Activated CD8-positive, alpha-beta memory T cell treated with anti-CD3 and anti-CD28 coated beads, Interleukin-2, amount 10 ng/mL, durations not matched to agents 7 days and 5 days (primary cell): ENCODE measurements at regions not wholly inside any gene's neighbourhood (a gene's known extent, or its start where the extent isn't known, plus 50 kb on each side); places are given as distances from the start of the nearest gene placed in this dataset.

Source experiments
- ATAC-seq: fragments of 150-1000 bp; cut with Tn5 transposase; one replicate; pipeline ENCODE4 v1.10.0; 2021; ENCODE audit warnings: moderate library complexity
- CTCF ChIA-PET: fragments of 350-600 bp; sonication (Branson Sonifier 250); formaldehyde crosslinking; loops from one replicate; lab custom pipeline; 2021; ENCODE audit warnings: antibody characterized with exemption; lab: Charles Lee
- DNase-seq: peaks from one replicate; pipeline ENCODE4 v3.0.0-alpha.2; 2020
- H3K27ac Mint-ChIP-seq: one replicate; pipeline ENCODE4 v1.8.0; 2021; ENCODE audit warnings: mild to moderate bottlenecking, mixed read lengths
- H3K27me3 Mint-ChIP-seq: one replicate; pipeline ENCODE4 v1.8.0; 2021; ENCODE audit warnings: mixed read lengths
- H3K36me3 Mint-ChIP-seq: one replicate; pipeline ENCODE4 v1.8.0; 2021; ENCODE audit warnings: mild to moderate bottlenecking, mixed read lengths
- H3K4me1 Mint-ChIP-seq: one replicate; pipeline ENCODE4 v1.8.0; 2021; ENCODE audit warnings: mixed read lengths
- H3K4me3 Mint-ChIP-seq: one replicate; pipeline ENCODE4 v1.8.0; 2021; ENCODE audit warnings: mild to moderate bottlenecking, moderate library complexity, mixed read lengths
- H3K9me3 Mint-ChIP-seq: one replicate; pipeline ENCODE4 v1.8.0; 2022; ENCODE audit warnings: low read depth, mixed read lengths

DNA sequence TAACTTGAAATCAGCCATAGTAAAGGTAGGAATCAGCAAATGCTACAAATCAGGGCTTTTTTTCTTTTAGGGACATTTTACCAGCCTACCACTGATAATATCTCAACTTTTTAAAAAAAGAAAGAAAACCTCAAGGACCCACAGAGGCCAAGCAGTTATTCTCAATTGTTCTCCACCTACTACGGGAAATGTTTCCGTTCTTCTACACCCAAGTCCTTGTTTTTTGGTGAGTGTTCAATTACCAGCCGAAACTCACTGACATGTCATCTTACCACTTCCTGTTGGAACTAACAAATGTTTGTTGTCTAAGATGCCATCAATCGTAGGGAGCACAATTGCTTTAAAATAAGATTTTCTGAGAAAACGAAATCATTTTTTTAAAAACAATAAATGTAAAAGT, 50.2 kb upstream of the CDK1 start:
- Mint-ChIP-seq H3K27me3 (peaks cover 39% of the 10 kb centered on the region), H3K27ac (peak overlapping the region; percentile 4), H3K36me3 (peaks cover 1% of the 10 kb centered on the region), H3K4me3 (no peak overlapping the region), H3K9me3 (no peaks in the 10 kb centered on the region), H3K4me1 (peaks cover 29% of the 10 kb centered on the region)
- ATAC-seq: peak; percentile 40
- DNase-seq: no peak
- CTCF ChIA-PET: no interaction called here

DNA sequence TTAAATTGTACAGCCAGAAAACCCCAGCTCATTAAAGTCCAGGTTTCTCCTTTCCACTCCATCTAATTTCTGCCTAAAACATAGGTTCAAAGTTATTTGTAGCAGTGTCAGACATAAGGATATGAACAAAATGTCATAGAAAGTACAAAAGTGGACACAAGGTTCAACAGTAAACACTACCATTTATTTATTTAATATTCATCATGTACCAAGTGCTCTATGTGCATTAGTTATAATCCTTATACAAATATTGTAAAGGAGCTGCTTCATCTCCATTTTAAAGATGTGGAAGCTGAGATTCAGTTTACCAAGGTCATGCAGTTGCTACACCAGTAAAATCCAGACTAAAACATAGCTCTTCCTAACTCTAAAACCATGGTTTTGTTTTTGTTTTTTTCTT, 52.0 kb upstream of the CDK1 start:
- ATAC-seq (no peak), DNase-seq (no peak)
- peaks cover 1% of the 10 kb centered on the region for H3K36me3 Mint-ChIP-seq
- no peak overlapping the region for H3K4me3 Mint-ChIP-seq
- H3K27ac Mint-ChIP-seq: no peak overlapping the region
- peaks cover 24% of the 10 kb centered on the region for H3K27me3 Mint-ChIP-seq
- H3K4me1 Mint-ChIP-seq: peaks cover 14% of the 10 kb centered on the region
- no peaks in the 10 kb centered on the region for H3K9me3 Mint-ChIP-seq
- CTCF ChIA-PET: interaction anchor here (1.6 kb wide), 1 partner anchor 9 kb away, joined by 3 read pairs; no protein-coding TSS in a partner anchor

DNA sequence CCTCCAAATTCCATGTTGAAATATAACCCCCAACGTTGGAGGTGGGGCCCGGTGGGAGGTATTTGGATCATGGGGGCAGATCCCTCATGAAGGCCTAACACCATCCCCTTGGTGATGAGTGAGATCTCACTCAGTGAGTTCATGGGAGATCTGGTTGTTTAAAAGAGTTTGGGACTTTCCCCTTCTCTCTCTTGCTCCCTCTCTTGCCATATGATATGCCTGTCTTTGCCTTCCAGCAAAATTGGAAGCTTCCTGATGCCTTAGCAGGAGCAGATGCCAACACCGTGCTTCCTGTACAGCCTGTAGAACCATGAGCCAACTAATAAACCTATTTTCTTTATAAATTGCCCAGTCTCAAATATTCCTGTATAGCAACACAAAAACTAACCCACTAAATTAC, 55.7 kb upstream of the CDK1 start:
- H3K4me1 Mint-ChIP-seq: peaks cover 3% of the 10 kb centered on the region

DNA sequence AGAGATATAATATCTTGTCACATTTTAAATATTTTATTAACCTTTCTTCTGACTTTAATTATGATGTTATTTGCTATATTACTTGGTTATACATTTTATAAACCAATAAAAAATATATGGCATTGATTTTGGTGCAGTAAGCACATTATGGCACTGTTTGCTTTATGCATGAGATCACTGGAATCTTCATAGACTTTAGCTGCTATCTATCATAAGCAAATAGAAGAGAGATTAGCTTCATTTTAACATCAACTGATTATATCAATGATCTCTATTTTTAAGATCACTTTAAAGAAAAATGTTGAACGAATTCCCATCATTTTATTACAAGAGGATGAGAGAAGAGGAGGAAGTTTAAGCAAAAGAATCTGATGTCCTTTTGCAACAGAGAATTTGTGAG, 58.6 kb upstream of the CDK1 start:
- ATAC-seq (no peak), DNase-seq (no peak)
- Mint-ChIP-seq H3K9me3 (no peaks in the 10 kb centered on the region), H3K36me3 (peaks cover 1% of the 10 kb centered on the region), H3K4me3 (no peak overlapping the region), H3K4me1 (no peaks in the 10 kb centered on the region), H3K27ac (no peak overlapping the region), H3K27me3 (peaks cover 4% of the 10 kb centered on the region)
- CTCF ChIA-PET: no interaction called here

More for the DNA sequence above, 55.7 kb upstream of the CDK1 start:
- ATAC-seq (no peak), DNase-seq (no peak)
- H3K36me3 Mint-ChIP-seq: peaks cover 1% of the 10 kb centered on the region
- no peak overlapping the region for H3K27ac Mint-ChIP-seq
- CTCF ChIA-PET: interaction anchor here (1.1 kb wide), 1 partner anchor 9 kb away, joined by 3 read pairs; no protein-coding TSS in a partner anchor
- peaks cover 14% of the 10 kb centered on the region for H3K27me3 Mint-ChIP-seq
- H3K4me3 Mint-ChIP-seq: no peak overlapping the region
- H3K9me3 Mint-ChIP-seq: no peaks in the 10 kb centered on the region

DNA sequence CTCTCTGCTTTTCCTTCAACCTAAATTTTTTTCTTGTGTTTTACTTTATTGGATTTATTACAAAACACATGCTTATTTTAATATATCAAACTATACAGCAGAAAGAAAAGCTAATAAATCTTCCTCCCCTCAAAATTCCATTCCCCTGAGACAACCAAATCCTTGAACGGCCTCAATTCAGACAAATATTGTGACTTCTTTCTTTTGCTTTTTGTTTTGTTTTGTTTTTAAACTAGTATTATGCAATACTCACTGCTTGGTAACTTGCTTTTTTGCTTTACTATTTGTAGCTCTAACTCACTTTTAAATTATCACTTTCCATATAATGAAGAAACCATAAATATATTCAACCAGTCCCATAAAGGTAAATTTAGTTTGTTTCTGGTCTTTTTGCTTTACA, 59.4 kb upstream of the CDK1 start:
- no peaks in the 10 kb centered on the region for H3K36me3 Mint-ChIP-seq
- H3K27me3 Mint-ChIP-seq: peaks cover 4% of the 10 kb centered on the region
- no peak overlapping the region for H3K27ac Mint-ChIP-seq
- H3K9me3 Mint-ChIP-seq: no peaks in the 10 kb centered on the region
- no peak overlapping the region for H3K4me3 Mint-ChIP-seq
- H3K4me1 Mint-ChIP-seq: peaks cover 7% of the 10 kb centered on the region
- DNase-seq: no peak
- ATAC-seq: no peak
- CTCF ChIA-PET: no interaction called here

DNA sequence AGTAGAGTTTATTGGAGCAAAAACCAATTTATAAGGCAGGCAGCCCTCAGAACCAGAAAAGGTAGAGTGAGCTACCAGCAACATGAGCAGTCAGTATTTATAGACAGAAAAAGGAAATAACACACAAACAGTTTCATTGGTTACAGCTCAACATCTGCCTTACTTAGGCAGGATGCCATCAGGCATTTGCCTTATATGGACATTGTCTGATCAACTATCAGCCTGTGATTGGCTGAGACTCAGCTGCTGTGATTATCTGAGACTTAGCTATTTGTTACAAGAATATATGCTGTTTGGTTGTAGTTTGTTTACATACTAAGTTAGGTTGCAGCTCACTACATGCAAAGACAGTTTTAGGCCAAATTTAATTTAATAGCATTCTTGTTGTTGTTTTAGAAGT, 60.4 kb upstream of the CDK1 start:
- CTCF ChIA-PET: no interaction called here
- ATAC-seq (no peak), DNase-seq (no peak)
- Mint-ChIP-seq H3K36me3 (no peaks in the 10 kb centered on the region), H3K4me3 (no peak overlapping the region), H3K27me3 (peaks cover 9% of the 10 kb centered on the region), H3K4me1 (peaks cover 12% of the 10 kb centered on the region), H3K27ac (no peak overlapping the region), H3K9me3 (no peaks in the 10 kb centered on the region)

DNA sequence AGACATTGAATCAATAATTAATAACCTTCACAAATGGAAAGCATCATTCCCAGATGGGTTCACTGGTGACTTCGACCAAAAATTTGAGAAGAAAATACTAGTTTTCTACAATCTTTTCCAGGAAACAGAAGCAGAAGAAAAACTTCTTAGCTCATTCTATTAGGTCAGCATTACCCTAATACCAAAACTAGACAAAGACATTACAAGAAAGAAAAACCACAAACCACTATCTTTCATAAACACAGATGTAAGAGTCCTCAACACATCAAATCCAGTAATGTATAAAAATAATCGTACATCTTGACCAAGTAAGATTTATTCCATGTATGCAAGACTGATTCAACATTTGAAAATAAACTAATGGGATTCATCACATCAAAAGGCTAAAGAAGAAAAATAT, 64.0 kb upstream of the CDK1 start:
- DNase-seq: no peak
- Mint-ChIP-seq H3K4me1 (peaks cover 13% of the 10 kb centered on the region), H3K27me3 (peaks cover 11% of the 10 kb centered on the region), H3K36me3 (no peaks in the 10 kb centered on the region), H3K27ac (no peak overlapping the region), H3K4me3 (no peak overlapping the region), H3K9me3 (no peaks in the 10 kb centered on the region)
- no peak for ATAC-seq
- CTCF ChIA-PET: interaction anchor here (1.7 kb wide), 1 partner anchor 11 kb away, joined by 4 read pairs; no protein-coding TSS in a partner anchor

DNA sequence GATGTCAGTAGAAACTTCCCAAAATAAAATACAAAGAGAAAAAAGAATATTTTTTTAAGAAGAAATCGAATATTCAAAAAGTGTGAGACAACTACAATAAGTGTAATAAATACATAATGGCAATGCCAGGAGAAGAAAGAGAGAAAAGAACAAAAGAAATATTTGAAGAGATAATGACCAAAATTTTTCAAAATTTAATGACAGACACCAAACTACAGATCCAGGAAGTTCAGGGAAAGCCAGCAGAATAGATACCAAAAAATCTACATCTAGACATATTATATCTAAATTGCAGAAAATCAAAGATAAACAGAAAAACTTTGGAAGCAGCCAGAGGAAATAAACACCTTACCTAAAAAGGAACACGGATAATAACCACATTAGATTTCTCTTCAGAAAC, 66.8 kb upstream of the CDK1 start:
- DNase-seq (no peak), ATAC-seq (no peak)
- no peak overlapping the region for H3K27ac Mint-ChIP-seq
- CTCF ChIA-PET: no interaction called here
- no peaks in the 10 kb centered on the region for H3K36me3 Mint-ChIP-seq
- H3K4me3 Mint-ChIP-seq: no peak overlapping the region
- H3K4me1 Mint-ChIP-seq: peaks cover 17% of the 10 kb centered on the region
- H3K27me3 Mint-ChIP-seq: peaks cover 12% of the 10 kb centered on the region
- no peaks in the 10 kb centered on the region for H3K9me3 Mint-ChIP-seq

DNA sequence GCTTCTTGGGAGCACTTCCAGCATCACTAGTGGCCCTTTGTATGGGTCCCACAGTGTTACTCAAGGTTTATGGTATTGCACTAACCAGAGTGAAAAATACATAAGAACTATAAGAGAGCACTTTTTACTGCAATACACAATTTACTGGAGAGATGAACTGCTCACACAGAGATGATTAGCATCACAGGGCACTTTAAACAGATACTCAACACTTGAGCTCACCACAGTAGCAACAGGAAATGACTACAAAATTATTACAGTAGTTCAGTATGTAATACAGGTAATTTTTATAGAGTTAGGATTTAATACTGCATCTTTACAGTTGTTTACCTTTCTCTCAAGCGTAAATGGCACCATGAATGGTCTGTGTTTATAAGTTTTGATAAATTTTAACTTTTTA, 68.2 kb upstream of the CDK1 start:
- peaks cover 11% of the 10 kb centered on the region for H3K27me3 Mint-ChIP-seq
- peaks cover 17% of the 10 kb centered on the region for H3K4me1 Mint-ChIP-seq
- H3K36me3 Mint-ChIP-seq: no peaks in the 10 kb centered on the region
- no peak overlapping the region for H3K27ac Mint-ChIP-seq
- no peaks in the 10 kb centered on the region for H3K9me3 Mint-ChIP-seq
- H3K4me3 Mint-ChIP-seq: no peak overlapping the region
- no peak for ATAC-seq
- no peak for DNase-seq
- CTCF ChIA-PET: no interaction called here

DNA sequence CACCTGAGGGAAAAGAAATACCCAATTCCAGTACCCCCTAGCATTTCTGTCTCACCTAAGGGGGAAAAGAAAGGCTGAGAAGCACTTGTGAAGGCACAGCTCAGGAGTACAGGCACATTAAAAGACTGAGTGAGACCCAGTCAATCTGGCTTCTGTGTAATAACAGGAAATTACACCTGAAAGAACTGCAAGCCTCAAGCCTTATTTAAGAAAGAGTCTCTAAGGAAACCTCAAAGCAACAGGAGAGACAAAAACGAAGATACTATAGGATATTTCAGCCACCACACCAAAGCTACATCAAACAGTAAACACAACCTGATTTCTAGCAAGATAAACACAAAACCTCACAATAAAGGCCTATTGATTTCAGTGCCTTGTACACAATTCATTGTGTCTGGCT, 69.6 kb upstream of the CDK1 start:
- Mint-ChIP-seq H3K27ac (no peak overlapping the region), H3K27me3 (peaks cover 11% of the 10 kb centered on the region), H3K4me3 (no peak overlapping the region), H3K36me3 (no peaks in the 10 kb centered on the region), H3K9me3 (no peaks in the 10 kb centered on the region), H3K4me1 (peaks cover 10% of the 10 kb centered on the region)
- CTCF ChIA-PET: no interaction called here
- ATAC-seq (no peak), DNase-seq (no peak)

DNA sequence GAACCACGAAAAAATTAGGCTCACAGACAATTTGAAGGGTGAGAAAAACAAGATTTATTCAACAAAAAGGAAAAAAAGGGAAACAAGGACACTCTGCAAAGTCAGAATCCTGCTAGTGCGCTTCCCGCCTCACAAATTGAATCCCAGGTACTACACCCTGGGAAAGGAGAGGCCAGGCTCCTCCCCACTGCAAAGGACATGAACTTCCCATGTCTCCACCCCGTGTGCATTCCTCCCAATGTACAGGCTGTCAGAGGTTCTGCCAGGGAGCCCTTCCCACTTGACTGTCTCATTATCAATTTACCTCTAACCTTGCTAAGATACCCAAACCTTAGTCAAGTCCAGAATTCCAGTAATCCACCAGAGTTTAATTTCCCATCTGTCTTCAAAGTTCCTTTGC, 70.4 kb upstream of the CDK1 start:
- no peak overlapping the region for H3K27ac Mint-ChIP-seq
- ATAC-seq: no peak
- H3K9me3 Mint-ChIP-seq: no peaks in the 10 kb centered on the region
- no peaks in the 10 kb centered on the region for H3K36me3 Mint-ChIP-seq
- no peak overlapping the region for H3K4me3 Mint-ChIP-seq
- H3K4me1 Mint-ChIP-seq: peaks cover 5% of the 10 kb centered on the region
- CTCF ChIA-PET: no interaction called here
- peaks cover 5% of the 10 kb centered on the region for H3K27me3 Mint-ChIP-seq
- DNase-seq: no peak

DNA sequence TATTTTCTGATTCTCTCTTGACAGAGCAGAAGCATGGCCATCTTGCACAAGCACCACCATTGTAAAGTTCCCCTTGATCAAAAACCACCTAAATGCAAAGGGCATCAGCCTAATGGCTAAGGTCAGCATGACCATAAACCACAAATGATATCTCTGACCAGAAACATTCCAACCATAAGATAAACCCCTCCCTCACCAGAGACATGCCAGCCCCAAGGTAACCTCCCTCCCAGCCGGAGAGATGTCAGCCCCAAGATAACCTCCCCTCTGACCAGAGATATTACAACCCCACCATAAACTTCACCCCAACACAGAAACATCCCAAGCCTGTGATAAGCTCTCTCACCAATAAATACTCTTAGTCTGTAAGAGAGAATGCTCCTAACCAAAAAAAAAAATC, 72.1 kb upstream of the CDK1 start:
- CTCF ChIA-PET: no interaction called here
- Mint-ChIP-seq H3K9me3 (no peaks in the 10 kb centered on the region), H3K4me3 (no peak overlapping the region), H3K27me3 (peaks cover 7% of the 10 kb centered on the region), H3K4me1 (peaks cover 4% of the 10 kb centered on the region), H3K36me3 (no peaks in the 10 kb centered on the region), H3K27ac (no peak overlapping the region)
- ATAC-seq (no peak), DNase-seq (no peak)

DNA sequence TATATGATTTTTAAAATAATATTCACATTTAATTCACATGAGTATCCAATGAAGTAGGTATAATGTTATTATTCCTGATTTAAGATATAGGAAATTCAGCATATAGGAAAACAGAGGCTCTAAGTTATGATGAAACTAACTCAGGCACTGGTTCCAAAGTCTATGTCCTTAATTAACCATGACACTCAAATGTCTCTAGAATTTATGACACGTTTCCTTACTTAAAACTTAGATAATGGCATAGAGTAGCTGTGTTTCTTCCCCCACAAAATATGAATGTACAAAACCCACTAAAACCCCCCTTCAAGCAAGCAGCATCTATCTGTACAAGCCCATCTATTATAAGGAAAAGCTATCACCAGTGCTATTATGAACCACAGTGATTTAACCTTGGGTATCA, 72.9 kb upstream of the CDK1 start:
- Mint-ChIP-seq H3K4me1 (peaks cover 4% of the 10 kb centered on the region), H3K4me3 (no peak overlapping the region), H3K36me3 (no peaks in the 10 kb centered on the region), H3K27ac (no peak overlapping the region), H3K9me3 (no peaks in the 10 kb centered on the region), H3K27me3 (peaks cover 7% of the 10 kb centered on the region)
- ATAC-seq: no peak
- no peak for DNase-seq
- CTCF ChIA-PET: interaction anchor here (1.7 kb wide), 1 partner anchor 14 kb away, joined by 4 read pairs; no protein-coding TSS in a partner anchor

DNA sequence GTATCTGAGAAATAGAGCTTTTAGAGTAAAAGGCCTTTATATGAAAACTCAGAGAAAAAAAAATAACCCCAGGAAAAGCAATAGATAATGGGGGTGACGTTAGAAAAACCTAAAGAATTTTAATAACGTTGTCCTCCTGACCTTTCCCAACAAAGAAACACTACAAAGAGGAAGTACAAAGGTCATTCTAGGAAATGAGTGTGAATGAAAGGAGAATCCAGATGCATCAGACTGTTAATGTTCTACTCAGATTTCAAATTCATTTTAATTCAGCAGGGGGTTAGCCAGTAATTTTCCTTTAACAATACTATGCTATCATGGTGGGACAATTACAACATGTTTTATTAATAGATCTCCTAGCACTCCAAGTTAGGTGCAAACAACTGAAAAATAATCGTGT, 73.8 kb upstream of the CDK1 start:
- CTCF ChIA-PET: interaction anchor here (1.6 to 1.7 kb wide), 2 partner anchors 9 to 13 kb away, joined by 4 read pairs; no protein-coding TSS in a partner anchor
- H3K4me3 Mint-ChIP-seq: no peak overlapping the region
- no peaks in the 10 kb centered on the region for H3K36me3 Mint-ChIP-seq
- H3K4me1 Mint-ChIP-seq: peaks cover 4% of the 10 kb centered on the region
- DNase-seq (no peak), ATAC-seq (no peak)
- H3K9me3 Mint-ChIP-seq: no peaks in the 10 kb centered on the region
- H3K27ac Mint-ChIP-seq: no peak overlapping the region
- peaks cover 7% of the 10 kb centered on the region for H3K27me3 Mint-ChIP-seq
